COLO668 (cell line): ENCODE measurements at regions not wholly inside any gene's neighbourhood (a gene's known extent, or its start where the extent isn't known, plus 50 kb on each side); places are given as distances from the start of the nearest gene placed in this dataset.

Experiments used
- DNase-seq: peaks from one replicate; lab custom pipeline; 2025; ENCODE audit not compliant: unreplicated experiment; lab: John Stamatoyannopoulos, UW

DNA sequence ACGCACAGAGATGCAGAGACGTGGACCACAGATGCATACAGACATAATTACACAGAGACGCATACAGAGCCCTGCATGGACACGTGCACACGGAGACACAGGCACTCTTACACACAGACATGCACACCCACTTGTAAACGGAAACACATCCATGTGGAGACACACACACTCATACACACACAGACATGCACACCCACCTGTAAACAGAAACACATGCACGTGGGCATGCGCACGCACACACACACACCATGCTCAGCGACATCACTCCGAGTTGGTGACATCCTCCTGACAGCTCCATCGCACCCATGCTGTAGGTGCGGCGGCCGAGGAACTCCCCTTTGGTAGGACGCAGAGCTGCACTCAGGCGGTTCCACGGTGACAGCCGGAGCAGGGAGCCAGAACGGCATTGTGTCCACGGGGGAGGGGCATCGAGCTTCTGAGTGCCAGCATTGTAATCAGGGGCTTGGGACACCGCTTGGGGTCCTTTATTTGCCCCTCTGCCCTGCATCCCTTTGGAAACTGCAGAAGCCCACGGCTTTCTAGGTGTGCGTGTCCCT lies 233.5 kb downstream of the RBFOX3 start:
- no peak for DNase-seq

- no peak for DNase-seq
Observed at GRCh38 chr17:79374807-79375206, 236.0 kb downstream of the RBFOX3 start.

DNA sequence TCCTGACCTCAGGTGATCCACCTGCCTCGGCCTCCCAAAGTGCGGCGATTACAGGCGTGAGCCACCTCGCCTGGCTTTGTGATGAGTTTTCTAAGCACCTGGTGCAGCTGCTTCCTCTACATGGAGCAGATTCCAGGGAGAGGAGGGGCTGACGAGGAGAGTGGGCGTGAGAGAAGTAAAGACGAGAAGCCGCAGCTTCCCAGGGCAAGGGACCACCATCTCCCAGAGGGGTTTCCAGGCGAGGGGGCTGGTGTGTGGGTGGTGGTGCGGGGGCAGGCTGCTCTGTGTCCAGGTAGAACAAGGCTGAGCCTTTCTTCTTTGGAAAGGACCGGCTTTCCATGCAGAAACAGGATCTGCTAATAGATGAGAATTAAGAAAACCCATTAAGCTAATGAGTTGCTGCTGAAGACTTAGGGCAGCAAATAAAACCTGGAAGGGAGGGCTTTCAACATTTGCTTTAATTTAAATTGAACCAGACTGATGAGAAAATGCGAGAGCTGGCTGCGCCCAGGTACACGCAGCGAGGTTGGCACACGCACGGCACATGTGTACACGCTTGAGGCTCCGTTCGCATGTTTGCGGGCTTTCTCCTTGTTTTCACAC lies 236.7 kb downstream of the RBFOX3 start:
- DNase-seq, result no peak

DNA sequence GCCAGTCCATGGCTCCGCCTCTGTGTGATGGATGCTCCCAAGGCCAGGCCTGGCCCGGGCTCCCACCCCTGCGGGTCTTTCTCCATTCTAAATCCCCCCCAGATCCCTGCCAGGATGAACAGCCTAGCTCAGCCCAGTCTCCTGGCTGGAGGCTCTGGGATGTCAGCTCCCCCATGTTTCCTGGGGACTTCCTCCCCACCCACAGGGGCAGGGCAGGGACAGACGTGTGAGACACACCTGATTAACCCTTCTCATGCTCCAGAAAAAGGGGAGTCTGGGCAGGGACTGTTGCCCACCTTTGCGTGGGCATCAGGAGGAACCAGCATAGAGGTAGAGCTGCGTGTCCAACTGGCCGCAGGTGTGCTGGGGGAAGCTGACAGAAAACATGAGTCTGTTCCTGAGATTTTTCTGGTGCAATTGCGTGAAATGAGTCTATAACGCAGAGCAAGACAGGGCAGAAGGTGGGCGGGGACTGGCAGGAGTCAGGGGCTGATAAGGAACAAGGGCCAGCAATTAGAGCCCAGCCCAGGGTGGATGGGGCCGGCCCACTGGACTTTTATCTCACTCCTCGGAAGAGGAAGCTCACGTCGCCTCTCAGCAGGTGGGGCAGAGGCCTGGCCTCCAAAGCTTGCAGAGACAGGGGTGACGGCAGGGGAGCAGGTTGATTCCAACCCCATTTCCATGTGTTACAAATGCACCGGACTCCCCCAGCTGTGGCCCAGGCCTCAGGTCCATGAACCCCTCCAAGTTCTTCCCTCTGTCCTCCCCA lies 238.2 kb downstream of the RBFOX3 start:
- no peak for DNase-seq

DNA sequence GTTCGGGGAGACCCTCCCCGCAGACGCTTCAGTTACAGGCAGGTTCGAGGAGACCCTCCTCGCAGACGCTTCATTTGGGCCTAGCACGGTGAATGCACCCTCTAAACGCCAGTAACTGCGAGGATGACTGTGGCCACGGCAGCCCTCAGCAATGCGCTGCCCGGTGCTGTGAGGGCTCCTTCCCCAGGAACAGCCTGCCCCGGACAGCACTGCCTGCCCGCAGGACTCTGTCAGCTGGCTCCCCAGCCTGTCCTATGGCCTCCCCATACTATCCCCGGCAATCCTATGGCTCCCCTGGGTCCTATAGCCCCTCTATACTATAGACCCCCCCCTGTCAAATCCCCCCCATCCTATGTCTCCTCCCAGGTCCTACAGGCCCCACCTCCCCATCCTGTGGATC lies 238.9 kb downstream of the RBFOX3 start:
- DNase-seq, result no peak

GRCh38 chr17:79370594-79370993 lies 240.3 kb downstream of the RBFOX3 start:
- DNase-seq, result no peak

DNA sequence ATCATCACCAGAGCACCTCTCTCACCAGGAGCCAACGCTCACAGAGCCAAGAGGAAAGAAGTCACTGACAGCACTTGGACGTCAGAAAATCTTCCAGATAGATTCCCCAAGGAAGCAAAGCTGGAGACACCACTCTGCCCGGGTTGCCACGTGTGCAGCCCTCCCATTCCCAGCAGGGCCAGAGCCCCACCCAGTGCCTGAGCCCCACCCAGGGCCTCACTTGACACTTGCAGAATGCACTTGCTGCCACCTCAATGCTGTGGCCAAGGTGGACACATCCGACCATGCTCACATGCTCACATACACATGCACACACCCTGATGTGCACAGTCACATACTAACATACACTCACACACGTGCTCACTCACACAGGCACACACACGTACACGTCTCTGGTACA lies 240.7 kb downstream of the RBFOX3 start:
- DNase-seq, result no peak

- no peak for DNase-seq
Observed at GRCh38 chr17:79369532-79369931, 241.3 kb downstream of the RBFOX3 start.

GRCh38 chr17:79369001-79369400 lies 241.8 kb downstream of the RBFOX3 start:
- DNase-seq, result no peak

DNA sequence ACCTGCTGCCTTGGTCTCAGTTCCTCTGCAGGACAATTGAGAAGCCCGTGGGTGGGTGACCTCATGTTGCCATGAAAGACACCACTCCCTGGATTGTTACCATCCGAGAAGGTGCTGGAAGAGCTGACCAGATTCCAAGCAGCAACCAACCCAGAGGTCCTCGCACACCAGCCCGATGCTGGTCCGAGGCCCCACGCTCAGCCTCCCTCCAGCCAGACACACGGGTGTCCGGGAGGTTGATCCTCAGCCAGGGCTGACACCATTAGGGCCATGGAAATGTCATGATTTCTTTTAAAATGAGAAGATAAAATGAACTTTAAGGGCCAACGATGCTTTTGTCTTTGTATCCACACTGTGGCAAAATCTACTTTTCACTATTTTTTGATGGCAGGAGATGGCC lies 242.3 kb downstream of the RBFOX3 start:
- DNase-seq, result no peak

DNA sequence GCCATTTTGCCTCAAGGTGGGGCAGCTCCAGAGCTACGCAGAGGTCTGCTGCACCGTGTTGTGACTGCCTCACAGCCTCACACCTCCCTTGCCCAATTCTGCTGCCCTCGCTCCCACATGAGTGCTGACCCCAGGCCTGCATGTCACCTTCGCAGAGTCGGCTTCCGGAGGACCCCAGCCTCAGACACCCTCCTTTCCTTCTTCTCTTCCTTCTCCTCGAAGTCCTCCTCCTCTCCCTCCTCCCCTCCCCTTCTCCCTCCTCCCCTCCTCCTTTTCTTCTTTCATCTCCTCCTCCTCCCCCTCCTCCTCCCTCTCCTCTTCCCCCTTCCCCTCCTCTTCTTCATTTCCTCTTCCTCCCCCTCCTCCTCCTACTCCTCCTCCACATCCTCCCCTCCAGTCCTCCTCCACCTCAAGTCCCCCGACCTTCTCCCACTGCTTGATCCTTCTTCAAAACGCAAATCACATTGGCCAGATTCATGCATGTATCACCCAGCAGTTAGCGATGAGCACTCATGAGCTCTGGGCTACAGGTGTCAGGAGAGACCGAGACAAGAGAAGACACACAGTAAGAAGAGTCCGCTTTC lies 243.8 kb downstream of the RBFOX3 start:
- DNase-seq, result no peak

DNA sequence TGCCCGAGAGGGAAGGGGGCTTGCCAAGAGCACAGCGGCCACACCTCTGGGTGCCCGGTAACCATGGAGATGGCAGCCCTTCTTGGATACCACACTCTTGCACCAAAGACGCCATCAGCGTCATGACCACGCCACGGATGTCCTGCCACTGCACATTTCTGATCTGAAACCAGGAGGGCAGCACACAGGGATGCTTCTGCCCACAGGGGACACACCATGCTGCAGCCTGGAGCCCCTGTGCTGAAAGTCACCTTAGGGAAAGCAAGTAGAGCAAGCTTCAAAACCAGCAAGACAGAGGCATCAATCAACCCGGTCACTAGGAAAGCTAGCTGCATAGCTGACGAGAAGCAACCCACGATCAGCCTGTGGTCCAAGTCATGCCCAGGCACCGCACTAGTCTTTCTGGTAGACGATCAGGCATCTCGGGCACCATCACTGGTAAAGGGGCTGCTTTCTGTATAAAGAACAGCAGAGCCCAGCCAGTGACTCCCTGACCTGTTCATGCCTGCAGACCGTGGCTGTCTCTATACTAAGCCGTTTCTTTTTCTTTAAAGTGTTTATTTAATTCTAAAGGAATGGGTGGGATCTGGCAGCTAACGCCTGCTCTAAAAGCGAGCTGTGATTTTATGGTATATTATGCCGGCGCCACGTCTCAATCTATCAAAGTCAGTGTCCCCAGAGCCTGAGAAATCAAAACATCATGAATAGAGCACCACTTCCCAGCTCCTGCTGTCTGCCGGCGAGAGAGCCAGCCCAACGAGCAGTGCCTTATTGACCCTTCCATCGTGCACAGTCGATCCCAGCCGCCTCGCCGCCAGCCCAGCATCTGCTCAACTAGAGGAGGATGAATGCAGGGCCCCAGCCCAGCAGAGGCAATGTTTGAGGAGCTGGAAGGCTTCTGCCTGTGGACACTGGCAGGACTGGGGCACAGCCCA lies 244.7 kb downstream of the RBFOX3 start:
- DNase-seq, result no peak

DNA sequence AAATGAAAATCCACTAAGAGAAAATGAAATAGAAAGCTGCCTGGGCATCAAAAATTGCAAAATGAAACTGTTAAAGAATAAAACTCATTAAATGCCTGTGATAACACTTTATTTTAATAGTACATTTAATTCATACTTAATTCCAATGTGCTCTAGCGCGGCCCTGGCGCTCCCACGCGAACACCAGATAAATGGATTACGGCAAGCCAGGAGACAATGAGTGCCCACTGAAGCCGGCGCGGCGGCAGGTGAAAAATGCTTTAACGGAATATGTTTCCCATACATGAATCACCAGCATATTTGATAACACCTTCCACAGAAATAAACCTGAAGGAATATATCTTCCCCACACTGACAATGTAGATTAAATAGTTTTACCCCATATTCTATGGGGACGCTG lies 245.5 kb downstream of the RBFOX3 start:
- no peak for DNase-seq

GRCh38 chr17:79364315-79365094 lies 246.3 kb downstream of the RBFOX3 start:
- DNase-seq, result no peak

DNA sequence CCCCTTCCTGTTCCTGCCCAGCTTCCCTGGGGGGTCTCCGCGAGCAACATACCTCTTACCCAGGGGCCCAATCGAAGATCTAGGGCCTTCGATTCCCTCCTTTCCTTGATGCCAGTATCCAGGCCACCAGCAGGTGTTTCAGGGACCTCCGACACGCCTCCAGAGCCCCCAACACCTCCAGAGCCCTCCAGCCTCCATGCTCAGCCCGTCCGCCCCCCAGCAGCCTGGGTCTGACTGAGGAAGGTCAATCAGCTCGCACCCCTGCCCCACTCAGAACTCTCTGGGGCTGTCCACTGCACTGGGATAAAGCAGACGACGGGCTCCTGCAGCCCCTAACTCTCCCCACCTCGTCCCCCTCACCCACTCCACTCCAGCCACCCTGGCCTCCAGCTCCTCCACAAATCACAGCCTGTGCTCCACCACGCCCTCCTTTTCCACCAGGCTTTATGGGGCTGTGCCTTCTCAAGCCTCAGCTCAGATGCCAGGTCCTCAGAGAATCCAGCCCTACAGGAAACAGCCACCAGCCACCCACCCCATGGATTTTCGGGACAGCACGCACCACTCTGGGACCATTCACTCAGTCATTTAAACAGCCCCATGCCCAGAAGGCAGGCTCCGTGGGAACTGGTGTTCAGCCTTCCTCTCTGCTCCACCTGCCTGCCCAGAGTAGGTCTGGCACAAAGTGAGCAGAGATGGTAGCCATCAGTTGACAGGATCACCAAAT lies 247.1 kb downstream of the RBFOX3 start:
- DNase-seq, result no peak

DNA sequence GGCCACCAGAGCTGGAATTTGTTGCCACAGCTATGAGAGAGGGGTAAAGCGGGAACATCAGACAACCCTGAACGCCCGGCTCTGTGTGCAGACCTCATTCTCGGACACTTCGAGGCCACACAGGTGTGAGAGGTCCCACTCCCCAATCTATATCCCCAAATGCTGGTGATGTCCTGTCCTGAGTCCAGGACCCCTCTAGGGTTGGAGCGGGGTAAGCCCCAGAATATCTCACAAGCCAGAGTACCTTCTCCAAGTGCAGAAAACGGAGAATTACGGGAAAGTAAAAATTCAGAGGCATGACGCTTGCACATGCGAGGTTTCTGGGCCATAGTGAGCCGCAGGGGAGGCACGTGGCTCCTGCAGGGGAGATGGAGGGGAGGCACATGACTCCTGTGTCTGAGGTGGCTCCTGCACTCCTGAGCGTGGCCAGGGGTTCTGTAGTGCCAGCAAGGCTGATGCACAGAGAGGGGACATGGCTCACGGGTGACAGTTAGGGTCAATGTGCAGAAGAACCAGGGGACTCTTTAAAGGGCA lies 248.0 kb downstream of the RBFOX3 start:
- DNase-seq, result no peak

GRCh38 chr17:79361873-79362771 lies 248.7 kb downstream of the RBFOX3 start:
- no peak for DNase-seq

GRCh38 chr17:79361221-79361734 lies 249.6 kb downstream of the RBFOX3 start:
- no peak for DNase-seq
